Esophagus muscularis mucosa (tissue), 4 donors: ENCODE measurements at regions not wholly inside any gene's neighbourhood (a gene's known extent, or its start where the extent isn't known, plus 50 kb on each side); places are given as distances from the start of the nearest gene placed in this dataset.

Source experiments
- DNase-seq: peaks from one replicate; pipeline ENCODE4 v3.0.0-alpha.2; 2017; ENCODE audit errors: extremely low spot score
- H3K27ac ChIP-seq, 4 donors: fragments of 200-600 bp; sonication (generic); replicated peaks in 1 of 4; 1 replicate in 3 of 4; 2 replicates in 1 of 4; pipeline ENCODE4 v1.5.1; 2016 to 2019; ENCODE audit warnings: mild to moderate bottlenecking in 1 of 4
- H3K27me3 ChIP-seq, 4 donors: fragments of 200-600 bp; sonication (generic); one replicate each; pipeline versions ENCODE4 v1.5.1 to v1.6.0; 2016 to 2019
- H3K36me3 ChIP-seq, 4 donors: fragments of 200-600 bp; sonication (generic); one replicate each; pipeline ENCODE4 v1.5.1; 2016 to 2019
- H3K4me1 ChIP-seq, 4 donors: fragments of 200-600 bp; sonication (generic); one replicate each; pipeline ENCODE4 v1.5.1; 2016 to 2019
- H3K4me3 ChIP-seq, 4 donors: fragments of 200-600 bp; sonication (generic); 1 replicate in 2 of 4; 2 replicates in 2 of 4; pipeline ENCODE4 v1.5.1; 2016 to 2019; ENCODE audit warnings: mild to moderate bottlenecking in 4 of 4, moderate library complexity in 1 of 4
- H3K9me3 ChIP-seq, 4 donors: fragments of 200-600 bp; sonication (generic); 1 replicate in 3 of 4; 2 replicates in 1 of 4; pipeline ENCODE4 v1.5.1; 2016 to 2019
- CTCF ChIP-seq, 3 experiments: fragments of 200-600 bp in 2 of 3; fragments of 450-650 bp in 1 of 3; sonication (generic) in 2 of 3; IDR thresholded peaks; one replicate each; pipeline ENCODE4 v1.5.1; 2017 to 2019; ENCODE audit warnings: antibody characterized with exemption in 3 of 3, mild to moderate bottlenecking in 2 of 3, moderate library complexity in 1 of 3
- EP300 ChIP-seq: sonication (generic); formaldehyde crosslinking; IDR thresholded peaks from one replicate; pipeline ENCODE4 v1.6.1; 2017; ENCODE audit warnings: antibody characterized with exemption
- POLR2A ChIP-seq: fragments of 450-650 bp; IDR thresholded peaks from one replicate; pipeline ENCODE4 v1.6.1; 2017; ENCODE audit warnings: antibody characterized with exemption, moderate library complexity, mild to moderate bottlenecking, low read depth
- POLR2AphosphoS5 ChIP-seq, 2 donors: sonication (generic); formaldehyde crosslinking; IDR thresholded peaks; one replicate each; pipeline ENCODE4 v1.6.1; 2017; ENCODE audit warnings: antibody characterized with exemption in 2 of 2
- WGBS: methylation state at CpG from one replicate; pipeline ENCODE4 v1.1.5; 2018; 5-methylcytosine and 5-hydroxymethylcytosine counted together
- intact Hi-C: fragments of 100-400 bp; cut with DNase I; formaldehyde crosslinking; loops from one replicate; pipeline ENCODE4 v1.15.1; 2023

GRCh38 chr12:124695861-124696260 lies 128.4 kb upstream of the NCOR2 start:
- no peak overlapping the region for H3K4me3 ChIP-seq
- no peak for DNase-seq
- peaks cover 0 to 12% (median 6%) of the 10 kb centered on the region in 4 donors for H3K9me3 ChIP-seq
- H3K27me3 ChIP-seq, result no peaks in the 10 kb centered on the region
- no peaks in the 10 kb centered on the region for H3K36me3 ChIP-seq
- WGBS, result 52% methylated on average over 5 of the region's 5 CpGs
- TF ChIP-seq POLR2AphosphoS5 (IDR thresholded peaks at IDR 0.05), result no peak
- no peak for TF ChIP-seq CTCF (IDR thresholded peaks at IDR 0.05)
- TF ChIP-seq EP300, result no peak
- no peak overlapping the region for H3K27ac ChIP-seq
- intact Hi-C loops, result no loop called here
- peaks cover 13 to 29% (median 24%) of the 10 kb centered on the region in 4 donors for H3K4me1 ChIP-seq

- no peaks in the 10 kb centered on the region for H3K27me3 ChIP-seq
- intact Hi-C loops, result no loop called here
- H3K27ac ChIP-seq, result peak overlapping the region in 2 of 4 donors; percentile 24 to 55
- no peaks in the 10 kb centered on the region for H3K36me3 ChIP-seq
- peaks cover 0 to 12% (median 6%) of the 10 kb centered on the region in 4 donors for H3K9me3 ChIP-seq
- 76% methylated on average over 12 of the region's 14 CpGs for WGBS
- peaks cover 8 to 24% (median 18%) of the 10 kb centered on the region in 4 donors for H3K4me1 ChIP-seq
- H3K4me3 ChIP-seq, result no peak overlapping the region
- TF ChIP-seq POLR2A, result no peak
- TF ChIP-seq POLR2AphosphoS5 (IDR thresholded peaks at IDR 0.05), result peak; percentile 33 to 67
- DNase-seq, result no peak
Observed at GRCh38 chr12:124694846-124695497, 127.6 kb upstream of the NCOR2 start.

GRCh38 chr12:124694250-124694649 lies 126.8 kb upstream of the NCOR2 start:
- no peak overlapping the region for H3K4me3 ChIP-seq
- TF ChIP-seq CTCF (IDR thresholded peaks at IDR 0.05), result no peak
- no peak for TF ChIP-seq EP300
- no peak for TF ChIP-seq POLR2AphosphoS5 (IDR thresholded peaks at IDR 0.05)
- no peak for TF ChIP-seq POLR2A
- H3K9me3 ChIP-seq, result peaks cover 0 to 12% (median 6%) of the 10 kb centered on the region in 4 donors
- no peak overlapping the region for H3K27ac ChIP-seq
- WGBS, result 54% methylated on average over 5 of the region's 5 CpGs
- peaks cover 8 to 24% (median 18%) of the 10 kb centered on the region in 4 donors for H3K4me1 ChIP-seq
- no peaks in the 10 kb centered on the region for H3K36me3 ChIP-seq
- intact Hi-C loops, result no loop called here
- DNase-seq, result no peak
- no peaks in the 10 kb centered on the region for H3K27me3 ChIP-seq

- H3K4me3 ChIP-seq, result no peak overlapping the region
- intact Hi-C loops, result no loop called here
- TF ChIP-seq POLR2AphosphoS5 (IDR thresholded peaks at IDR 0.05) (no peak), POLR2A (no peak), EP300 (no peak), CTCF (IDR thresholded peaks at IDR 0.05) (no peak)
- H3K36me3 ChIP-seq, result no peaks in the 10 kb centered on the region
- peaks cover 0 to 12% (median 6%) of the 10 kb centered on the region in 4 donors for H3K9me3 ChIP-seq
- H3K4me1 ChIP-seq, result peaks cover 17 to 33% (median 26%) of the 10 kb centered on the region in 4 donors
- DNase-seq, result no peak
- WGBS, result 79% methylated on average over 14 of the region's 17 CpGs
- H3K27ac ChIP-seq, result no peak overlapping the region
- H3K27me3 ChIP-seq, result no peaks in the 10 kb centered on the region
Observed at GRCh38 chr12:124693111-124693723, 125.8 kb upstream of the NCOR2 start.

- TF ChIP-seq CTCF (IDR thresholded peaks at IDR 0.05), result no peak
- TF ChIP-seq POLR2A, result no peak
- TF ChIP-seq EP300, result no peak
- TF ChIP-seq POLR2AphosphoS5 (IDR thresholded peaks at IDR 0.05), result no peak
Observed at GRCh38 chr12:124692443-124692842, 125.0 kb upstream of the NCOR2 start.

More at GRCh38 chr12:124692443-124692842, 125.0 kb upstream of the NCOR2 start:
- no peak overlapping the region for H3K27ac ChIP-seq
- intact Hi-C loops, result no loop called here
- DNase-seq, result no peak
- peaks cover 0 to 12% (median 6%) of the 10 kb centered on the region in 4 donors for H3K9me3 ChIP-seq
- no peak overlapping the region for H3K4me3 ChIP-seq
- H3K36me3 ChIP-seq, result no peaks in the 10 kb centered on the region
- peaks cover 24 to 36% (median 26%) of the 10 kb centered on the region in 4 donors for H3K4me1 ChIP-seq
- H3K27me3 ChIP-seq, result no peaks in the 10 kb centered on the region
